HG02623 (cell line): ENCODE measurements at regions not wholly inside any gene's neighbourhood (a gene's known extent, or its start where the extent isn't known, plus 50 kb on each side); places are given as distances from the start of the nearest gene placed in this dataset.

Experiments used
- ATAC-seq: cut with Tn5 transposase; IDR thresholded peaks from one replicate; pipeline ENCODE4 v1.9.1; 2021; ENCODE audit warnings: moderate library complexity; ENCODE audit not compliant: unreplicated experiment

GRCh38 chr17:52759864-52760263 lies 601.4 kb upstream of the CA10 start:
- no peak for ATAC-seq

- no peak for ATAC-seq
These were observed 600.0 kb upstream of the CA10 start for GRCh38 chr17:52758481-52758880.

- ATAC-seq, result no peak
These were observed 598.2 kb upstream of the CA10 start for GRCh38 chr17:52756746-52757145.

GRCh38 chr17:52754838-52755237 lies 596.3 kb upstream of the CA10 start:
- ATAC-seq, result no peak

- no peak for ATAC-seq
These were observed 592.5 kb upstream of the CA10 start for GRCh38 chr17:52751051-52751450.

- ATAC-seq, result no peak
These were observed 585.7 kb upstream of the CA10 start for GRCh38 chr17:52744179-52744578.

- ATAC-seq, result no peak
These were observed 581.5 kb upstream of the CA10 start for GRCh38 chr17:52740006-52740405.

DNA sequence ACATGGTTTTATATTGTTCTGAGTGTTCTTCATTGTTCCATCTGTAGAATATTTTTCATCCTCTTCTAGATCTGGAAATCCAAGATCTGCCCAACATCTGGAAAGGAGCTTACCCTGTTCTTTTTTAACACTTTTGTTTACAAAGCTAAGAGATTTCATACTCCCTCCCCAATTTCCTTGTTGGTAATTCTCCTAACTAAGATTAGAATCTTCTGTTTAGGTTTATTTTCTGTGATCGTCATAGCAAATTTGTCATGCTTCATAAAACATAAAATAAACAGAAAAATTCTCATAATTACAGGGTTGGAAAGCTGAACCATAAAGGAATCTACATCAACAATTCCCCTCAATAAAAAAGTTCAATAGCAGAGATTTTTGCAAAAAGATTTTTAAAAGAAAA lies 580.3 kb upstream of the CA10 start:
- no peak for ATAC-seq

- no peak for ATAC-seq
These were observed 578.6 kb upstream of the CA10 start for GRCh38 chr17:52737071-52737470.

DNA sequence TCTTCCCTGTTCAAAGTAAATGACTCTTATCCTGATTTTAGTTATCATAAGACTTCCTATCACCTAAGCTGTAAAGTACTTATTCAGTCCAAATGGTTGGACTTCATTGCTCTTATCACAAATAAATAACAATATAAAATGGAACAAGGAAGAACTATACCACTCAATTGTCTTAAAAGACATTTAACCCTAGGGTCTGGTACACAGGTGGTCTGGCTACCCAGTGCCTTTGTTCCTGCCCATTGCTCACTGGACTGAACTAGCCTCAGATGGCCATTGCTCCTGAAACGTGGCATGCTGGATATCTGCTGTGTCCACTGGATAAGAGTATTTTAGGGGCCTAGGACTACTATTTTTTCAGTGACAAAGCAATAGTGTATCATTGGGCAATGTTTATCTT lies 574.3 kb upstream of the CA10 start:
- no peak for ATAC-seq

DNA sequence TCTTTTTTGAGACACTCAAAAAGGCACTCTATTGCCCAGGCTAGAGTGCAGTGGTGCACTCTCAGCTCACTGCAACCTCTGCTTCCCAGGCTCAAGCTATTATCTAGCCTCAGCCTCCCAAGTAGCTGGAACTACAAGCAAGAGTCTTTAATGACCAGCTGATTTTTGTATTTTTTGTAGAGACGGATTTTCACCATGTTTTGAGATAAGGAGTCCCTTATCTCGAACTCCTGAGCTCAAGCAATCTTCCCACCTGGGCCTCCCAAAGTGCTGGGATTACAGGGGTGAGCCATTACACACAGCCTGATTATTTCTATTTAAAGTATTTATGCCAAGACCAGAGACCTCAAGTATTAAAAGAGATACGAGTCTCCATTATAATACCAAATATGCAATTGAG lies 566.1 kb upstream of the CA10 start:
- no peak for ATAC-seq

GRCh38 chr17:52721910-52722309 lies 563.4 kb upstream of the CA10 start:
- ATAC-seq, result no peak

DNA sequence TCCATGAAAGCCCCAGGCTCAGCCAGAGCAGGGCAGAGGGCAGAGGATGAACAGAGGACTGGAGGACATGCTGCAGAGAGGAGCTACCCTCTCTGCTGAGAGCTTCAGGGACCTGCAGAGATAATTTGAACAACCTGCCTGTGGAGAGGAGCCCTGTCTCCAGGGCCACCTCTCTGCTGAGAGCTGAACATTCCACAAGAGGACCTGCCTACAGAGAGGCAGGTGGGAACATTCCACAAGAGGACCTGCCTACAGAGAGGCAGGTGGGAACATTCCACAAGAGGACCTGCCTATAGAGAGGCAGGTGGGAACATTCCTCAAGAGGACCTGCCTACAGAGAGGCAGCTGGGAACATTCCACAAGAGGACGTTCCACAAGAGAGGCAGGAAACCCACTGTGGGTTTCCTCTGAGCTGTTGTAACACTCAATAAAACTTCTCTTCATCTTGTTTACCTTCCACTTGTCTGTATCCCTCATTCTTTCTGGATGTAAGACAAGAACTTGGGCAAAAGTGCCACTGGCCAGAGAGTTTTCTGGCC lies 551.9 kb upstream of the CA10 start:
- ATAC-seq, result no peak

DNA sequence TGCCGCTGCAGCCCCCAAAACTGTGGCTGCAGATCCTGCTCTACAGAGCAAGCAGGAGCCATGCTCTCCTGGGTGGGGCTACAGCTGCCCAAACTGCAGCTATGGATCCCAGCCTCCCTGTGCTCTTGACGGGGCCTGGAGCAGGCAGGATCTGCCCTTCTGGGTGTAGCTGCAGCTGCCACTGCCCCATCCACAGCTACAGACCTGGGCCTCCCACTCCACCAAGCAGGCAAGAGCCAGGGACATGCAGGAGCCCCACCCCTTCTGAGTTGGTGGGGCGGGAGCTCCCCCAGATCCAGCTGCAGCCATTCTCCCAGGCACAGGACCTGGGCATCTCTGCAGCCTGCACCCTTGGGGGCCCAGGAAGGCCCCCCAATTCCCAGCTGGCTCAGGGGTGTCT lies 551.2 kb upstream of the CA10 start:
- ATAC-seq, result no peak

DNA sequence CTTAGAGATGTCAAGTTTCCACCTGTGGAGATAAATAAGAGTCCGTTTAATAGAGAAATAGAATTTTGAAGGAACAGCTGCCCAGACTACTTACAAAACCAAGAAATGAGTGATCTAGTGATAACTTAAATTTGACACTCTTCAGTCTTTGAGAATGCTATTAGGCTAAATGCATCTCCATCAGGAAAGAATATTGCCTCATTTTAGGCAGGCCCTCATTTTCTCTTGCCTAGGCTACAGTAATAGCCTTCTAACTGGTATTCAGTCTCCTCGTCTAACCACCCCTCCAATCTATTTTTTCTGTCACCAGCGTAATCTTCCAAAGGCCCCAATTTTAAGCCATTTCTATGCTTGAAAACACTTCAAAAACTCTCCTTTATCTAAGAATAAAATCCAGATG lies 537.8 kb upstream of the CA10 start:
- no peak for ATAC-seq

DNA sequence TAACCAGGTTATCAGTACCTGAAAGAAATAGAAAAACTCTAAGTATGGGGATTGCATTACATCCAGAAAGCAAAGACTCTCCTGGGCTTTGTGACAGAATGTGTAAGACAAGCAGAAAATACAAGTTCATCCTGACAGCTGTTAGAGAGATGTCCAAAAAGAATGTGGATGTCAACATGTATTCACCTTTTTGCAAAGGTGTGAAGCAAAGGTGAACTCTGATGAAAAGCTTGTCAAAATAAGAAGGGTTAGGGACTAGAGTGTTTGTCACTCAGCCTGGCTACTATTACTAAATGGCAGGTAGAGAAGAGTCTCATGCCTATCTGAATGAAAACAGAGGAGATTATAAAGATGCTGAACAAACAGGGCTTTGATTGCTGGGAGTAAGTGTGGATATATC lies 527.6 kb upstream of the CA10 start:
- ATAC-seq, result no peak

DNA sequence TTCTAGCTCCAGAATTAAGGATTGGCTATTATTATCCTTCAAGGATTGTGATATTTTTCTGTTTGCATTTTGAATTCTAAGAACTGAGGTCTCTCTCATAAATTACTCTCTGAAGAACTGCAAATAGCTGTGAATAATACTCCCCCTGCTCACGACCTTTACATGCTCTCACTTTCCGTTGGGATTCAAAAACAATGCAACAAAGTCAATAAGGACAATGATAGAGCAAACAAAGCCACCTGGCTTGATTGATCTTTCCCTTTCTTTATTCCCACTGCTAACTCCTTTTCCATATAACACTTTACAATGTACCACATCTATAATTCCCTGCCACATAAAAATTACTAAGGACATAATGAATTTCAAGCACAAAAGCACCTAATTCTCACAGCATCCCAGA lies 523.0 kb upstream of the CA10 start:
- ATAC-seq, result no peak

DNA sequence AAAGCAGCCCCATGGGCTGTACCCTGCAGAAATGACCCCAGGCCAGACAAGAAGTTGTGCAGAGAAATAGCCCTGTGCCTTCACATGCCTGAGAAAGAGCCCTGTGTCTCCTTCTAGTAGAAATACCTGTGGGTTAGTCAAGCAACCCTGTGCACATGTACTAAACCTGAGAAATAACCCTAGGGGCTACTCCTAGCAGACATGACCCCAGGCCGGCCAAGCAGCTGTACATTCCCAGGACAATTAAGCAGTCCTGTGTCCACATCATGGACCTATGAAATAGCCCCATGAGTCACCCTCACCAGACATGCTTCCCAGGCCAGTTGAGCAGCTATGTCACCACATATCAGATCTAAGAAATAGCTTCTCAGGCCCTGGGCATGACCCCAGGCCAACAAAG lies 519.7 kb upstream of the CA10 start:
- no peak for ATAC-seq

DNA sequence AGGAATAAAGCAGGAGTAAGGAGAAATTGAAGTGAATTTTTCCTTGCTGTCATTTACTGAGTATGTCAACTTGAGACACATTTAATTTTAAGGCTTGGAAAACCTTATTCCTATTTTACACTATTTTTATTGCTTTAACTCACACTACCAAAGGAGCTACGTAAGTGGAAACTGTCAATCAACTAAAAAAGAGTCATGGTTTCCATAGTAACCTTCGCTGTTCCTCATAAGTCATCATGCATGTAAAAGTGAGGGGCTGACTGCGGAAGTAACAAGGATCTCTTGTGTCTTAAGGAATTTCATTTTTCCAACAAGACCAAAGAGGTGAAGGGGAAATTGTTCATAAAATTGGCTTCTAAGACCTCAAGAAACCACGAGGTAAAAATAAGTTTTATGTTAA lies 516.2 kb upstream of the CA10 start:
- ATAC-seq, result no peak

GRCh38 chr17:52673791-52674190 lies 515.3 kb upstream of the CA10 start:
- no peak for ATAC-seq

DNA sequence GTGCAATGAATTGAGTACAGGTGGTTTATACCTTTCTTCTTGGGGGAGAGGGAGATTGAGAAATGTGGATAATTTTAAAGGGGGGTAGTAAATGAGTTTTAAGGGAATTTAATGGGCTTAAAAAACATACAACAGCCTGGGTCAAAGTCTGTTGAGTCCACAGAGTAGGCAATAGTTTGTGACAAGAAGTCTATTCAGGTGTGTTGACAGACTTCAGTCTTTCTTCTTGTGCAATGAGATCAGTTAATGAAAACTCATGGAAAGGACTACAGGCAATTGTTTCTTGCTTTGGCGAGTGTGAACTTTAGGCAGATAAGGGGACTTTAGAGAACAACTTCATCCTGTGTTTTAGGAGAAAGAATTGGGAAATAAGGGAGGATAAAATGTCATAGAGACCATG lies 507.8 kb upstream of the CA10 start:
- no peak for ATAC-seq

DNA sequence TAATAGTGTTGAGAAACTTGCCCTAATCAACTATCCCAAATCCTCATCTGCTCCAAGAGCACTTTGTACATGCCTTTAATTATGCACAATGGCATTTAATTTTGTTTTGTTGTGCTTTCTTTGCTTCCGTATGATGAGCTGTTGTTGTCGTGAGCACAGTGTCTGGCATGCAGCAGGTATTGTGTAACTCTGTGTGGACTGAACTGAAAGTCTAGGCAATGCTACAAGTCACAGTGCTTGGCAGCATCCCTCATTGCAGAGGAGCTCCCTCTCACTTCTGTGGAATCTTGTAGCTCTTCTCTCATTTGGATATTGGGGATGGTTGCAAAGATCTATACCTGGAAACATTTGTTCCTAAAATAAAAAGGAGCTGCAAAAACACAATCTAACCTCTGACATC lies 502.2 kb upstream of the CA10 start:
- no peak for ATAC-seq

GRCh38 chr17:52653014-52653413 lies 494.5 kb upstream of the CA10 start:
- ATAC-seq, result no peak

- no peak for ATAC-seq
These were observed 490.5 kb upstream of the CA10 start for GRCh38 chr17:52648995-52649394.
